Pancreas (tissue), 10 donors: ENCODE measurements at regions not wholly inside any gene's neighbourhood (a gene's known extent, or its start where the extent isn't known, plus 50 kb on each side); places are given as distances from the start of the nearest gene placed in this dataset.

ENCODE experiments used
- ATAC-seq, 4 donors: fragments of 200-7000 bp; cut with Tn5 transposase; one replicate each; pipeline versions ENCODE4 v1.8.0 to v1.9.1; 2020; ENCODE audit warnings: mild to moderate bottlenecking in 4 of 4, moderate library complexity in 4 of 4
- DNase-seq, 6 donors: peaks; one replicate each; pipeline ENCODE4 v3.0.0-alpha.2; 2020
- FAIRE-seq: peaks from 2 replicates; lab custom pipeline; 2012; peaks lifted over from hg19 to GRCh38; lab: Jason Lieb, UNC
- H3K27ac ChIP-seq, 4 donors: fragments of 200-600 bp; sonication (generic); 1 replicate in 3 of 4; 2 replicates in 1 of 4; pipeline versions ENCODE4 v1.5.0 to v1.8.0; 2020
- H3K27me3 ChIP-seq, 4 donors: fragments of 200-600 bp; one replicate each; pipeline ENCODE4 v1.8.0; 2021
- H3K36me3 ChIP-seq, 3 donors: fragments of 200-600 bp; sonication (generic) in 1 of 3; one replicate each; pipeline versions ENCODE4 v1.5.0 to v1.8.0; 2020 to 2021
- H3K4me1 ChIP-seq, 3 donors: fragments of 200-600 bp; one replicate each; pipeline ENCODE4 v1.8.0; 2021
- H3K4me3 ChIP-seq, 4 donors: fragments of 200-600 bp; sonication (generic) in 2 of 4; one replicate each; pipeline versions ENCODE4 v1.5.0 to v1.8.0; 2020 to 2021
- H3K9me3 ChIP-seq, 4 donors: fragments of 200-600 bp; one replicate each; pipeline ENCODE4 v1.8.0; 2021
- CTCF ChIP-seq, 4 donors: fragments of 200-600 bp; sonication (generic) in 3 of 4; IDR thresholded peaks; one replicate each; pipeline versions ENCODE4 v1.5.0 to v1.8.0; 2021; ENCODE audit warnings: antibody characterized with exemption in 4 of 4
- WGBS, 2 donors: extraction: QIAGEN DNeasy Blood & Tissue Kit; methylation state at CpG; one replicate each; pipeline ENCODE4 v1.1.7; 2013; 5-methylcytosine and 5-hydroxymethylcytosine counted together
- intact Hi-C, 3 donors: fragments of 100-400 bp; cut with DNase I; formaldehyde crosslinking; loops; one replicate each; pipeline versions ENCODE4 v1.11.1 to v1.14.2; 2022
- donor health status: healthy with polysubstance abuse.
- donor health status: DM: no; HTN: no; CAD: no; lungs with moderate emphysema.
- donor health status: DM: no; HTN: no; CAD: no.
- donor health status: control.
- donor health status: control.
- donor health status: Bipolar disorder and iron deficiency.
- donor health status: DM: yes; HTN: yes; CAD: no.
- donor health status: DM: no; HTN: no; CAD: no.
- donor health status: DM: no; HTN: no; CAD: no.
- donor health status: DM: yes; HTN: yes; CAD: no.

GRCh38 chr2:16256601-16257321 lies 316.4 kb downstream of the MYCN start:
- DNase-seq = no peak
- peaks cover 3 to 6% (median 4%) of the 10 kb centered on the region in 3 donors for H3K4me1 ChIP-seq
- FAIRE-seq = no peak
- no peak overlapping the region for H3K27ac ChIP-seq
- H3K9me3 ChIP-seq = no peaks in the 10 kb centered on the region
- intact Hi-C loops = no loop called here
- H3K4me3 ChIP-seq = no peak overlapping the region
- H3K27me3 ChIP-seq = no peaks in the 10 kb centered on the region
- 73 to 80% methylated on average over 6 of the region's 6 CpGs for WGBS, 2 donors
- ATAC-seq = no peak
- H3K36me3 ChIP-seq = no peaks in the 10 kb centered on the region
- TF ChIP-seq CTCF (IDR thresholded peaks at IDR 0.05) = no peak

GRCh38 chr2:16255120-16255519 lies 314.8 kb downstream of the MYCN start:
- H3K4me3 ChIP-seq = no peak overlapping the region
- no peak for FAIRE-seq
- no peak for TF ChIP-seq CTCF (IDR thresholded peaks at IDR 0.05)
- no peak for DNase-seq
- intact Hi-C loops = no loop called here
- H3K27me3 ChIP-seq = no peaks in the 10 kb centered on the region
- H3K4me1 ChIP-seq = peaks cover 0 to 6% (median 4%) of the 10 kb centered on the region in 3 donors
- WGBS, 2 donors = 82 to 89% methylated on average over 4 of the region's 4 CpGs
- no peak overlapping the region for H3K27ac ChIP-seq
- ATAC-seq = no peak
- H3K36me3 ChIP-seq = no peaks in the 10 kb centered on the region
- H3K9me3 ChIP-seq = no peaks in the 10 kb centered on the region

- intact Hi-C loops = no loop called here
- 49 to 93% methylated on average over 3 of the region's 3 CpGs for WGBS, 2 donors
Observed at GRCh38 chr2:16254356-16254965, 314.1 kb downstream of the MYCN start.

GRCh38 chr2:16253291-16253690 lies 312.9 kb downstream of the MYCN start:
- Histone ChIP-seq H3K27ac (no peak overlapping the region), H3K4me1 (no peaks in the 10 kb centered on the region), H3K4me3 (no peak overlapping the region), H3K27me3 (no peaks in the 10 kb centered on the region), H3K9me3 (no peaks in the 10 kb centered on the region), H3K36me3 (no peaks in the 10 kb centered on the region)
- no peak for ATAC-seq
- intact Hi-C loops = no loop called here
- DNase-seq = no peak
- 88 to 89% methylated on average over 3 of the region's 3 CpGs for WGBS, 2 donors
- FAIRE-seq = no peak
- no peak for TF ChIP-seq CTCF (IDR thresholded peaks at IDR 0.05)

More at GRCh38 chr2:16254356-16254965, 314.1 kb downstream of the MYCN start:
- FAIRE-seq (no peak), DNase-seq (no peak), ATAC-seq (no peak)
- Histone ChIP-seq H3K4me1 (peaks cover 0 to 4% (median 3%) of the 10 kb centered on the region in 3 donors), H3K27ac (no peak overlapping the region), H3K4me3 (no peak overlapping the region), H3K27me3 (no peaks in the 10 kb centered on the region), H3K9me3 (no peaks in the 10 kb centered on the region), H3K36me3 (no peaks in the 10 kb centered on the region)
- no peak for TF ChIP-seq CTCF (IDR thresholded peaks at IDR 0.05)

GRCh38 chr2:16252891-16253290 lies 312.5 kb downstream of the MYCN start:
- Histone ChIP-seq H3K27me3 (no peaks in the 10 kb centered on the region), H3K36me3 (no peaks in the 10 kb centered on the region), H3K27ac (no peak overlapping the region), H3K9me3 (no peaks in the 10 kb centered on the region), H3K4me1 (no peaks in the 10 kb centered on the region), H3K4me3 (no peak overlapping the region)
- WGBS, 2 donors = 97 to 100% methylated on average over 1 of the region's 1 CpG
- no peak for DNase-seq
- intact Hi-C loops = no loop called here
- no peak for FAIRE-seq
- TF ChIP-seq CTCF (IDR thresholded peaks at IDR 0.05) = no peak
- ATAC-seq = no peak
